RWPE1 (cell line): ENCODE measurements at regions not wholly inside any gene's neighbourhood (a gene's known extent, or its start where the extent isn't known, plus 50 kb on each side); places are given as distances from the start of the nearest gene placed in this dataset.

Experiments
- CTCF ChIA-PET: fragments of 350-600 bp; sonication (Branson Sonifier 250); formaldehyde crosslinking; extraction: SDS; loops from one replicate; lab custom pipeline; 2021; lab: Yijun Ruan, JAX
- POLR2A ChIA-PET: fragments of 400-600 bp; formaldehyde crosslinking; extraction: SDS; loops from one replicate; lab custom pipeline; 2020; ENCODE audit warnings: antibody characterized with exemption; ENCODE audit not compliant: low non-redundant PET; lab: Yijun Ruan, JAX
- DNase-seq: peaks from one replicate; pipeline ENCODE4 v3.0.0; 2012; ENCODE audit warnings: low spot score
- H3K27ac ChIP-seq: fragments of 450-650 bp; 2 replicates; pipeline ENCODE4 v1.5.1; 2017
- TF ChIP-seq, protein P1 (sequence below): fragments of 450-650 bp; conservative IDR thresholded peaks from 2 replicates; pipeline ENCODE4 v1.5.1; 2017; ENCODE audit warnings: low read depth, mild to moderate bottlenecking

DNA sequence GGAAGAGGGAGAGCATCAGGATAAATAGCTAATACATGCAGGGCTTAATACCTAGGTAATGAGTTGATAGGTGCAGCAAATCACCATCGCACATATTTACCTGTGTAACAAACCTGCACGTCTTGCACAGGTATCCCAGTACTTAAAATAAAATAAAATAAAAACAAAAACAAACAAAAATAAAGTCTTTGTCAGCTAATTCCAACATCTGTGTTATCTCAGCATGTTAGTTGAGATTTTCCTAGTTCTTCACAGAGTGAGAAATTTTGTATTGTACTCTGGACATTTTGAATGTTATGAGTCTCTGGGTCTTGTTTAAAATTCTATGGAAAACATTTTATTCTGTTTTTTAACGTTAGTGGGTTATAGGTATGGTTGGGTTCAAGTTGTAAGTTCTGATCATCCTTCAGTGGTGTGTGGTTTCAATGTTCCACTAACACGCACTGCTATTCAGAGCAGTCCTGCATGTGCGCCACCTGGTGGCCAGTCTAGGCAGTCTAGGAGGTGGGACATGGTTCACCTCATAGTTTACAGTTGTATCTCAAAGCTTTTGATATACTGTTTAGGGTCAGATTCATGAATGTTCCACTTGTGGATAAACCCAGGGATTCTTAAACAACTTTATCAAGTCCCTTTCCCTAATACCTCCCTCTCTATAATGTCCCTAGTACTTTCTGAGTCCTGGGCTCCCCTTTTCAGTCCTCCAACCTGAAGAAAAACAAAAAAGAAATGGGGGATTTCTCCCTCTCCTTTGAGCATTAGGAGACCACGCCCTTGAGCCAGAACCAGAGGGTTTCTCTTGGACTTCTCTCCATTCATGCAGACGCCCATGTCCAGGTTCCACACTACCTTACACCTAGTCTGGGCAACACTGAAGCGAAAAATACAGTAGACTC is 213.4 kb upstream of the GATA6 start:
- H3K27ac ChIP-seq = no peak overlapping the region
- TF ChIP-seq, protein P1, sequence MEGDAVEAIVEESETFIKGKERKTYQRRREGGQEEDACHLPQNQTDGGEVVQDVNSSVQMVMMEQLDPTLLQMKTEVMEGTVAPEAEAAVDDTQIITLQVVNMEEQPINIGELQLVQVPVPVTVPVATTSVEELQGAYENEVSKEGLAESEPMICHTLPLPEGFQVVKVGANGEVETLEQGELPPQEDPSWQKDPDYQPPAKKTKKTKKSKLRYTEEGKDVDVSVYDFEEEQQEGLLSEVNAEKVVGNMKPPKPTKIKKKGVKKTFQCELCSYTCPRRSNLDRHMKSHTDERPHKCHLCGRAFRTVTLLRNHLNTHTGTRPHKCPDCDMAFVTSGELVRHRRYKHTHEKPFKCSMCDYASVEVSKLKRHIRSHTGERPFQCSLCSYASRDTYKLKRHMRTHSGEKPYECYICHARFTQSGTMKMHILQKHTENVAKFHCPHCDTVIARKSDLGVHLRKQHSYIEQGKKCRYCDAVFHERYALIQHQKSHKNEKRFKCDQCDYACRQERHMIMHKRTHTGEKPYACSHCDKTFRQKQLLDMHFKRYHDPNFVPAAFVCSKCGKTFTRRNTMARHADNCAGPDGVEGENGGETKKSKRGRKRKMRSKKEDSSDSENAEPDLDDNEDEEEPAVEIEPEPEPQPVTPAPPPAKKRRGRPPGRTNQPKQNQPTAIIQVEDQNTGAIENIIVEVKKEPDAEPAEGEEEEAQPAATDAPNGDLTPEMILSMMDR = peak; percentile 91
- peak; percentile 66 for DNase-seq
- CTCF ChIA-PET = interaction anchor here (0.6 to 1.1 kb wide), 8 partner anchors 26 to 581 kb away, joined by 3 to 6 read pairs (median 3); no protein-coding TSS in a partner anchor
- POLR2A ChIA-PET = no interaction called here

DNA sequence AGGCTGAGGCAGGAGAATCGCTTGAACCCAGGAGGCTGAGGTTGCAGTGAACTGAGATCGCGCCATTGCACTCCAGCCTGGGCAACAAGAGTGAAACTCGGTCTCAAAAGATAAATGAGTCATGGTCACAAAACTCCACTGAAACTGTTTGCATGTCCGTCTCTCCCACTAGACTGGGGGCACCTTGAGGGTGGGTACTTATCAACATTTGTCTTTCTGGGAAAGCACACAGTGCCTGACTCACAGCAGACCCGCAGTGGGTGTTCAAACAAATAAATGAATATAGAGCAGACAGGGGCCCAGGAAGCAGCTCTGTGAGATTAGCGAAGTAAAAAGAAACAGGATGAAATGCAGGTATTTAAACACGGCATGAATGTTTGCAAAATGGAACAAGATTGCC is 211.1 kb upstream of the GATA6 start:
- TF ChIP-seq, protein P1 = no peak
- no peak overlapping the region for H3K27ac ChIP-seq
- POLR2A ChIA-PET = no interaction called here
- DNase-seq = no peak
- CTCF ChIA-PET = no interaction called here

DNA sequence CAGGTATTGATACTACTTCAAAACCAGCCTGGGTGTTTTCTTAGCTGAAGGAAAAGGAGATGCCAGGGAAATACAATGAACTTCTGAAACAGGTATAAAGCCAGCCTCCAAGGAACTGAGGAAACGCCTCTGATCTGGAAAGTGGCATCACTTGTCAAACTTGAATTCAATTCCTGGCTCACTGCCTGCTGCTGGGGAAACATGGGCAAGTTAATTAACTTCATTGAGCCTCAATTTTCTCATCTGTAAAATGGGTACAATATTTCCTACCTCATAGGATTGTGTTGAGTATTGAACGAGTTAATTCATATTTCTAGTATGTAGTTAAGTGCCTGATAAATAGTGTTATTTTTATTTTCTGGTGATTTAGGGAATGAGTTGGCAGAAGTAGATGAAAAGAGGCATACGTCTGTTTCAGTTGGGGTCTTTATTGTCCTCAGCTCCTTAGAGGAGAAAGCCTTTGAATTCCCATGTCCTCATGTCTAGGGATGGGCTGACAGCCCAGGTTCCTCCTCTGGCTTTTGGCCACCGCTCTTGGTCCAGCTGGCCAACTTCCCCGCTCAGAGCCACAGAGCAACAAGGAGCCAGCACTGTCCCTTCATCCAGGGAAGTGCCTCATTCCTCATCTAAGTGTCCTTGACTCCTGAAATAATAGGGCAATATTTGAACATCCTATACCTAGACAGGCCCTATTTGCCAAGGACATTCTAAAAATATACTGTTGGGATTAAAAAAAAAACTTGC is 210.5 kb upstream of the GATA6 start:
- H3K27ac ChIP-seq = no peak overlapping the region
- DNase-seq = no peak
- POLR2A ChIA-PET = no interaction called here
- TF ChIP-seq, protein P1 = no peak
- CTCF ChIA-PET = interaction anchor here (0.7 kb wide), 1 partner anchor 97 kb away, joined by 3 read pairs; no protein-coding TSS in a partner anchor

DNA sequence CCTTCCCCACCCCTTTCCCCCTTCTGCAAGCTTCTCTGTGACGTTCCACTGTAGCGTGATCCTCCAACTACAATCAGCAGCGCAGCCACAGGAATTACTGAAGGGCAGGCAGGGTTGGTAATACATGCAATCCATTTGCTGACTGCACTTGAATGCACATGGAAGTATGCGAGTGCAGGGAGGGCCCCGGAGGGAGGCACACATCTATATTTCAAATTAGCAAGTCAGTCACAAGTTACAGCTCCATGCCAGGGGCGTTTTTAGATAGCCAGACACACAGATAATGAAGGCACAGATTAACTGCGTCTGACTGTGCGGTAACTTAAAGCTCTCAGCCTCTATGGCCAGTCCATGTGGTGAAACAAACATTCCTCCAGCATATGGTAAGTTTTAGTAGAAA is 209.2 kb upstream of the GATA6 start:
- H3K27ac ChIP-seq = no peak overlapping the region
- ChIA-PET POLR2A (no interaction called here), CTCF (no interaction called here)
- TF ChIP-seq, protein P1 = no peak
- DNase-seq = no peak

DNA sequence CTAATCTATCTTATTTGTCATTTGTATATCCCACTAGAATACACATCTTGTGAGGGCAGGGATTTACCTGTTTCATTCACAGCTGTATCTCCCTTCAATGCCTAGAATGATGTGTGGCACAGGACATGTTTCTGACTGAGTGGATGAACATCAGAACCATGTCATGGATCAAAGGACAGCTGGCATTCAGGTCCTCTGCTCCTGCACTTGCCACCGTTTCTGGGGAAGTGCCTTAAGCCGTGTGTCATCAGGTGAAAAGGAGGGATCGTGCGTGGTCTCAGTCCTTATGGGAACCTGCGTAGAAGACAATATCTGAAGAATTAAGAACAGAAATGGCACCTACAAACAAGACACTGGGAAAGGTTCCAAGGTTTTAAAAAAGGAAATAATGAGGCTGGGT is 206.1 kb upstream of the GATA6 start:
- no peak overlapping the region for H3K27ac ChIP-seq
- POLR2A ChIA-PET = no interaction called here
- no peak for DNase-seq
- TF ChIP-seq, protein P1 = no peak
- CTCF ChIA-PET = no interaction called here

DNA sequence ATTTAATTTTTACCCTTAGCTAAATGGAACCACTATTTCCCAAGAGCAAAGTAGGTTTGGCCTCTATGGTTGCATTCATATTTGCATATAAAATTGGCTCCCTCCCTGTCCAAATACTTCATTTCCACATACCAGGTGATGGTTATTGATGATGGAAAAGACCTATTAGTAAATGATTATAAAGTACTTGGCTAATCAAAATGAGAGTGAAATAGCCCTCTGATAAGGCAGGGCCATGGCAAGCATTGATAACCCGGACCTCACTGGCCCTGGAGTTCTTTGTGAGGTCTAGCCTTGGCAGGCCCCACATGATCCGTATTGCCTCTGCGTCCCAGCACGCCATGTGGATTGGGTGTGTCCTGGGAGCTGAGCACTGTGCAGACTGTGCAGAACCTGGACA is 201.1 kb upstream of the GATA6 start:
- CTCF ChIA-PET = interaction anchor here (0.6 kb wide), 2 partner anchors 77 to 773 kb away, joined by 3 to 4 read pairs; no protein-coding TSS in a partner anchor
- DNase-seq = no peak
- no peak overlapping the region for H3K27ac ChIP-seq
- TF ChIP-seq, protein P1 = no peak
- POLR2A ChIA-PET = no interaction called here
